Gastroesophageal sphincter (tissue), 3 donors: ENCODE measurements at regions not wholly inside any gene's neighbourhood (a gene's known extent, or its start where the extent isn't known, plus 50 kb on each side); places are given as distances from the start of the nearest gene placed in this dataset.

Source experiments
- CTCF ChIP-seq, 4 experiments: fragments of 200-600 bp in 2 of 4; fragments of 450-650 bp in 2 of 4; sonication (generic) in 1 of 4; IDR thresholded peaks; one replicate each; pipeline ENCODE4 v1.5.1; 2017 to 2019; ENCODE audit warnings: antibody characterized with exemption in 4 of 4, mild to moderate bottlenecking in 2 of 4, moderate library complexity in 2 of 4
- POLR2A ChIP-seq, 2 donors: fragments of 450-650 bp; IDR thresholded peaks; one replicate each; pipeline ENCODE4 v1.6.1; 2017; ENCODE audit warnings: antibody characterized with exemption in 2 of 2, mild to moderate bottlenecking in 2 of 2, moderate library complexity in 1 of 2
- POLR2AphosphoS5 ChIP-seq: sonication (generic); formaldehyde crosslinking; IDR thresholded peaks from one replicate; pipeline ENCODE4 v1.6.1; 2017; ENCODE audit warnings: antibody characterized with exemption

GRCh38 chr11:98153752-98154151 lies 867.0 kb upstream of the CNTN5 start:
- TF ChIP-seq POLR2AphosphoS5 (no peak), CTCF (IDR thresholded peaks at IDR 0.05) (no peak), POLR2A (IDR thresholded peaks at IDR 0.05) (no peak)
